ENCODE measurements at regions not wholly inside any gene's neighbourhood (a gene's known extent, or its start where the extent isn't known, plus 50 kb on each side); places are given as distances from the start of the nearest gene placed in this dataset.

DNA sequence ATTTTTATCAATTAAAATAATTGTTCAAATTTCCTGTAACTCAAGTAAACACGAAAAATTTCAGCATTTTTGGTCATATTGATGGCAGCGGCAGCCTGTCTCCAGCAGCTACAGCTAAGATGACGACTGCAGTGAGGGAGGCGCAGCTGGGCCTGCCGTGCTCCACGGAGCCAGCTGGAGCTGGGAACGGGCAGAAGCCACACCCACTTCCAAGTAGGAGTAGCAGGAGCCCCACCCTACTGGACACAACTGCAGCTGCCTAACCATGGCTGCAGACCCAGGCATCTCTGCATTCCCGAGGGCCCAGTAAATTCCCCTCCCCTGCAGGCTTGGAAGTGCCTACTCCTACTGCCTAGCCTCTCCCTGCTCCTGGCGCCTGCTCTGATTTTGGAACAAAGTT, 2031.7 kb downstream of the EFNA5 start:
- H3K9me2 ChIP-seq (ENCODE audit: insufficient read depth): no peaks in the 10 kb centered on the region
- H3K36me3 ChIP-seq (ENCODE audit: control insufficient read depth in 1 of 2, insufficient read depth in 2 of 2, low read length in 2 of 2): no peaks in the 10 kb centered on the region
- no peak overlapping the region for H2AFZ ChIP-seq (ENCODE audit: low read depth, low read length, poor library complexity, severe bottlenecking)
- no peaks in the 10 kb centered on the region for H3K27me3 ChIP-seq (ENCODE audit: insufficient read depth, low read length)
- H3K27ac ChIP-seq (ENCODE audit: low read depth, low read length): no peak overlapping the region
- ATAC-seq (no peak), DNase-seq (ENCODE audit: low read depth, low spot score) (no peak)
- no peak for TF ChIP-seq EZH2phosphoT487 (IDR thresholded peaks at IDR 0.05; ENCODE audit: borderline replicate concordance)
- no peak for TF ChIP-seq POLR2A (IDR thresholded peaks at IDR 0.05; ENCODE audit: borderline replicate concordance, extremely low read depth, insufficient read depth, insufficient read length)
- TF ChIP-seq, protein P1, sequence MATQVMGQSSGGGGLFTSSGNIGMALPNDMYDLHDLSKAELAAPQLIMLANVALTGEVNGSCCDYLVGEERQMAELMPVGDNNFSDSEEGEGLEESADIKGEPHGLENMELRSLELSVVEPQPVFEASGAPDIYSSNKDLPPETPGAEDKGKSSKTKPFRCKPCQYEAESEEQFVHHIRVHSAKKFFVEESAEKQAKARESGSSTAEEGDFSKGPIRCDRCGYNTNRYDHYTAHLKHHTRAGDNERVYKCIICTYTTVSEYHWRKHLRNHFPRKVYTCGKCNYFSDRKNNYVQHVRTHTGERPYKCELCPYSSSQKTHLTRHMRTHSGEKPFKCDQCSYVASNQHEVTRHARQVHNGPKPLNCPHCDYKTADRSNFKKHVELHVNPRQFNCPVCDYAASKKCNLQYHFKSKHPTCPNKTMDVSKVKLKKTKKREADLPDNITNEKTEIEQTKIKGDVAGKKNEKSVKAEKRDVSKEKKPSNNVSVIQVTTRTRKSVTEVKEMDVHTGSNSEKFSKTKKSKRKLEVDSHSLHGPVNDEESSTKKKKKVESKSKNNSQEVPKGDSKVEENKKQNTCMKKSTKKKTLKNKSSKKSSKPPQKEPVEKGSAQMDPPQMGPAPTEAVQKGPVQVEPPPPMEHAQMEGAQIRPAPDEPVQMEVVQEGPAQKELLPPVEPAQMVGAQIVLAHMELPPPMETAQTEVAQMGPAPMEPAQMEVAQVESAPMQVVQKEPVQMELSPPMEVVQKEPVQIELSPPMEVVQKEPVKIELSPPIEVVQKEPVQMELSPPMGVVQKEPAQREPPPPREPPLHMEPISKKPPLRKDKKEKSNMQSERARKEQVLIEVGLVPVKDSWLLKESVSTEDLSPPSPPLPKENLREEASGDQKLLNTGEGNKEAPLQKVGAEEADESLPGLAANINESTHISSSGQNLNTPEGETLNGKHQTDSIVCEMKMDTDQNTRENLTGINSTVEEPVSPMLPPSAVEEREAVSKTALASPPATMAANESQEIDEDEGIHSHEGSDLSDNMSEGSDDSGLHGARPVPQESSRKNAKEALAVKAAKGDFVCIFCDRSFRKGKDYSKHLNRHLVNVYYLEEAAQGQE (IDR thresholded peaks at IDR 0.05; ENCODE audit: low read depth): no peak
- TF ChIP-seq, protein P2, sequence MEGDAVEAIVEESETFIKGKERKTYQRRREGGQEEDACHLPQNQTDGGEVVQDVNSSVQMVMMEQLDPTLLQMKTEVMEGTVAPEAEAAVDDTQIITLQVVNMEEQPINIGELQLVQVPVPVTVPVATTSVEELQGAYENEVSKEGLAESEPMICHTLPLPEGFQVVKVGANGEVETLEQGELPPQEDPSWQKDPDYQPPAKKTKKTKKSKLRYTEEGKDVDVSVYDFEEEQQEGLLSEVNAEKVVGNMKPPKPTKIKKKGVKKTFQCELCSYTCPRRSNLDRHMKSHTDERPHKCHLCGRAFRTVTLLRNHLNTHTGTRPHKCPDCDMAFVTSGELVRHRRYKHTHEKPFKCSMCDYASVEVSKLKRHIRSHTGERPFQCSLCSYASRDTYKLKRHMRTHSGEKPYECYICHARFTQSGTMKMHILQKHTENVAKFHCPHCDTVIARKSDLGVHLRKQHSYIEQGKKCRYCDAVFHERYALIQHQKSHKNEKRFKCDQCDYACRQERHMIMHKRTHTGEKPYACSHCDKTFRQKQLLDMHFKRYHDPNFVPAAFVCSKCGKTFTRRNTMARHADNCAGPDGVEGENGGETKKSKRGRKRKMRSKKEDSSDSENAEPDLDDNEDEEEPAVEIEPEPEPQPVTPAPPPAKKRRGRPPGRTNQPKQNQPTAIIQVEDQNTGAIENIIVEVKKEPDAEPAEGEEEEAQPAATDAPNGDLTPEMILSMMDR (IDR thresholded peaks at IDR 0.05 in 2 of 3, conservative IDR thresholded peaks at IDR 0.05 in 1 of 3; ENCODE audit: borderline replicate concordance in 1 of 3, insufficient read depth in 1 of 3, low read depth in 2 of 3, low read length in 2 of 3): no peak
- no peak for TF ChIP-seq TCF7L2 (IDR thresholded peaks at IDR 0.05; ENCODE audit: borderline replicate concordance, extremely low read depth, insufficient read depth, insufficient read length)
- TF ChIP-seq EZH2 (IDR thresholded peaks at IDR 0.05): no peak
- no peak for TF ChIP-seq ATF3 (IDR thresholded peaks at IDR 0.05)
- TF ChIP-seq ZBTB33 (IDR thresholded peaks at IDR 0.05; ENCODE audit: extremely low read depth, insufficient replicate concordance, low read length): no peak
- TF ChIP-seq CBX3 (IDR thresholded peaks at IDR 0.05; ENCODE audit: low read depth): no peak
- no peak for TF ChIP-seq MAX (IDR thresholded peaks at IDR 0.05)
- no peak for TF ChIP-seq ZFX (IDR thresholded peaks at IDR 0.05)
- TF ChIP-seq SIN3A (IDR thresholded peaks at IDR 0.05; ENCODE audit: low read depth): no peak
- no peak for TF ChIP-seq CEBPB (IDR thresholded peaks at IDR 0.05; ENCODE audit: low read depth)
- TF ChIP-seq RAD21 (IDR thresholded peaks at IDR 0.05; ENCODE audit: low read depth): no peak
- TF ChIP-seq FOSL1 (IDR thresholded peaks at IDR 0.05; ENCODE audit: low read depth): no peak
- no peak for TF ChIP-seq ELF1 (IDR thresholded peaks at IDR 0.05; ENCODE audit: borderline replicate concordance, low read depth)
- TF ChIP-seq POLR2AphosphoS5 (IDR thresholded peaks at IDR 0.05; ENCODE audit: low read depth, low read length): no peak
- no peak for TF ChIP-seq SP1 (IDR thresholded peaks at IDR 0.05; ENCODE audit: low read depth)
- no peak for TF ChIP-seq EGR1 (IDR thresholded peaks at IDR 0.05; ENCODE audit: low read depth)
- H3K79me2 ChIP-seq (ENCODE audit: insufficient read depth, low read length): no peaks in the 10 kb centered on the region
- no peak overlapping the region for H3K4me2 ChIP-seq (ENCODE audit: low read length)
- POLR2A ChIA-PET: no interaction called here
- no TSS peak for BruUV-seq (replicated peaks)
- no peaks in the 10 kb centered on the region for H3K9me3 ChIP-seq (ENCODE audit: control insufficient read depth in 1 of 2, insufficient read depth in 1 of 2, low read depth in 1 of 2, low read length in 2 of 2)
- intact Hi-C loops (cut with micrococcal nuclease): no loop called here
- no peak overlapping the region for H3K9ac ChIP-seq (ENCODE audit: low read length)
- no peaks in the 10 kb centered on the region for H3K4me1 ChIP-seq (ENCODE audit: control insufficient read depth in 1 of 2, insufficient read depth in 2 of 2, low read length in 2 of 2)
- no peak overlapping the region for H3K4me3 ChIP-seq (replicated peaks in 1 of 2; ENCODE audit: low read depth in 1 of 2, low read length in 2 of 2)
- H4K20me1 ChIP-seq (ENCODE audit: insufficient read depth): no peaks in the 10 kb centered on the region
- CTCF ChIA-PET: no interaction called here
- RAD21 ChIA-PET (ENCODE audit: low non-redundant PET in 1 of 2, low total read pairs in 2 of 2, uncharacterized antibody in 2 of 2, unreplicated experiment in 2 of 2): no interaction called here

Measured in HCT116 (cell line).